ENCODE measurements at regions not wholly inside any gene's neighbourhood (a gene's known extent, or its start where the extent isn't known, plus 50 kb on each side); places are given as distances from the start of the nearest gene placed in this dataset.

GRCh38 chr17:73694491-73694890, 50.2 kb upstream of the SDK2 start:
- H3K9ac ChIP-seq (ENCODE audit: low read length in 5 of 5) = no peak overlapping the region

GRCh38 chr17:73695035-73695738, 50.9 kb upstream of the SDK2 start:
- Histone ChIP-seq H3K9me3 (ENCODE audit: control insufficient read depth in 5 of 5, low read length in 5 of 5) (no peaks in the 10 kb centered on the region), H3K36me3 (ENCODE audit: control insufficient read depth in 5 of 5, insufficient read depth in 5 of 5, low read length in 5 of 5) (no peaks in the 10 kb centered on the region), H3K27me3 (ENCODE audit: control insufficient read depth in 5 of 5, insufficient read depth in 4 of 5, low read length in 5 of 5) (peaks cover 2 to 13% (median 7%) of the 10 kb centered on the region in 5 donors), H3K9ac (ENCODE audit: low read length in 5 of 5) (no peak overlapping the region), H3K4me3 (ENCODE audit: low read depth in 1 of 5, low read length in 5 of 5) (no peak overlapping the region), H3K4me1 (ENCODE audit: control insufficient read depth in 5 of 5, insufficient read depth in 5 of 5, low read length in 5 of 5) (no peaks in the 10 kb centered on the region), H3K27ac (ENCODE audit: low read depth, low read length) (no peak overlapping the region)

More at GRCh38 chr17:73694491-73694890, 50.2 kb upstream of the SDK2 start:
- Histone ChIP-seq H3K9me3 (ENCODE audit: control insufficient read depth in 5 of 5, low read length in 5 of 5) (no peaks in the 10 kb centered on the region), H3K4me1 (ENCODE audit: control insufficient read depth in 5 of 5, insufficient read depth in 5 of 5, low read length in 5 of 5) (no peaks in the 10 kb centered on the region), H3K27ac (ENCODE audit: low read depth, low read length) (no peak overlapping the region), H3K4me3 (ENCODE audit: low read depth in 1 of 5, low read length in 5 of 5) (no peak overlapping the region), H3K27me3 (ENCODE audit: control insufficient read depth in 5 of 5, insufficient read depth in 4 of 5, low read length in 5 of 5) (peaks cover 2 to 19% (median 9%) of the 10 kb centered on the region in 5 donors), H3K36me3 (ENCODE audit: control insufficient read depth in 5 of 5, insufficient read depth in 5 of 5, low read length in 5 of 5) (no peaks in the 10 kb centered on the region)

GRCh38 chr17:73696251-73696650, 52.0 kb upstream of the SDK2 start:
- Histone ChIP-seq H3K4me3 (ENCODE audit: low read depth in 1 of 5, low read length in 5 of 5) (no peak overlapping the region), H3K4me1 (ENCODE audit: control insufficient read depth in 5 of 5, insufficient read depth in 5 of 5, low read length in 5 of 5) (no peaks in the 10 kb centered on the region), H3K36me3 (ENCODE audit: control insufficient read depth in 5 of 5, insufficient read depth in 5 of 5, low read length in 5 of 5) (no peaks in the 10 kb centered on the region), H3K27ac (ENCODE audit: low read depth, low read length) (no peak overlapping the region), H3K9ac (ENCODE audit: low read length in 5 of 5) (no peak overlapping the region), H3K27me3 (ENCODE audit: control insufficient read depth in 5 of 5, insufficient read depth in 4 of 5, low read length in 5 of 5) (peaks cover 0 to 12% (median 6%) of the 10 kb centered on the region in 5 donors), H3K9me3 (ENCODE audit: control insufficient read depth in 5 of 5, low read length in 5 of 5) (no peaks in the 10 kb centered on the region)

DNA sequence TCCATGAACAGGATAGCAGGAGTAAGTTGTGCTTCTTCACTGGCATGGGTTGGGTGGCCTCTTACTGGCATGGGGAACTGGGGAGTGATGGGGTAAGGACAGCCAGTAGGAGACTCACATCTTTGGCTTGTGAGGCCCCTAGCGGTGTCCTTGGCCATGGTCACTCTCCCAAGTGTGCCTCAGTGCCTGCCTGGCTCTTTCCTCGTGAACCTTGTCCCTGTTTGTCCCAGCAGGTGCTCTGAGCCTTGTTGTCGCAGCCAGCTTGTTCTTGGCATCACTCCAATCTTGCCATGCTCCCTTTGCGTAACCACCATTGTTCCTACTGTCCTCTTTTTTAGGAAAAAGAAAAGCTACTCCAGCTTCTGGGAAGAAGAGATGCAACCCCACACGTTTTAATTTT, 53.6 kb upstream of the SDK2 start:
- no peaks in the 10 kb centered on the region for H3K4me1 ChIP-seq (ENCODE audit: control insufficient read depth in 5 of 5, insufficient read depth in 5 of 5, low read length in 5 of 5)
- H3K27ac ChIP-seq (ENCODE audit: low read depth, low read length) = no peak overlapping the region
- no peaks in the 10 kb centered on the region for H3K36me3 ChIP-seq (ENCODE audit: control insufficient read depth in 5 of 5, insufficient read depth in 5 of 5, low read length in 5 of 5)
- peaks cover 1 to 10% (median 6%) of the 10 kb centered on the region in 5 donors for H3K27me3 ChIP-seq (ENCODE audit: control insufficient read depth in 5 of 5, insufficient read depth in 4 of 5, low read length in 5 of 5)
- no peaks in the 10 kb centered on the region for H3K9me3 ChIP-seq (ENCODE audit: control insufficient read depth in 5 of 5, low read length in 5 of 5)
- H3K4me3 ChIP-seq (ENCODE audit: low read depth in 1 of 5, low read length in 5 of 5) = no peak overlapping the region
- H3K9ac ChIP-seq (ENCODE audit: low read length in 5 of 5) = no peak overlapping the region

DNA sequence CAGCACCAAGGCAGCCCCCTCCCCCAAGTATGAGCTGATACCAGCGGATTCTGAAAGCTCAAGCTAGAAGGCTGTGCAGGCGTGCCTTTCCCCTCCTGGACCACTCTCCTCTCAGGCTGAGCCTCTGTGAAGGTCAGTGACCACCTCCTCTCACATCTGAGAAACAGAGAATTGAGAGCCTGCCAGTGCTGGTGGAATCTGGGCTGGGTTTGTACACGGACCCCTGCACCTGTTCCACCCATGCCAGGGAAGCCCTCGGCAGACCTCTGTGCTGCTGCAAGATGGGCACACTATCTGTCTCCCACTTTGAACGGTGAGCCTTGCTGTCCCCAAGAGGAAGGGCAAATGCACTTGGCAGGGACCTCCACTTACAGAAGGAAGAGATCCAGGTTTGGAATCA, 54.7 kb upstream of the SDK2 start:
- Histone ChIP-seq H3K9ac (ENCODE audit: low read length in 5 of 5) (no peak overlapping the region), H3K36me3 (ENCODE audit: control insufficient read depth in 5 of 5, insufficient read depth in 5 of 5, low read length in 5 of 5) (no peaks in the 10 kb centered on the region), H3K27ac (ENCODE audit: low read depth, low read length) (no peak overlapping the region), H3K9me3 (ENCODE audit: control insufficient read depth in 5 of 5, low read length in 5 of 5) (no peaks in the 10 kb centered on the region), H3K4me3 (ENCODE audit: low read depth in 1 of 5, low read length in 5 of 5) (no peak overlapping the region), H3K27me3 (ENCODE audit: control insufficient read depth in 5 of 5, insufficient read depth in 4 of 5, low read length in 5 of 5) (peaks cover 6 to 12% (median 10%) of the 10 kb centered on the region in 5 donors), H3K4me1 (ENCODE audit: control insufficient read depth in 5 of 5, insufficient read depth in 5 of 5, low read length in 5 of 5) (no peaks in the 10 kb centered on the region)

DNA sequence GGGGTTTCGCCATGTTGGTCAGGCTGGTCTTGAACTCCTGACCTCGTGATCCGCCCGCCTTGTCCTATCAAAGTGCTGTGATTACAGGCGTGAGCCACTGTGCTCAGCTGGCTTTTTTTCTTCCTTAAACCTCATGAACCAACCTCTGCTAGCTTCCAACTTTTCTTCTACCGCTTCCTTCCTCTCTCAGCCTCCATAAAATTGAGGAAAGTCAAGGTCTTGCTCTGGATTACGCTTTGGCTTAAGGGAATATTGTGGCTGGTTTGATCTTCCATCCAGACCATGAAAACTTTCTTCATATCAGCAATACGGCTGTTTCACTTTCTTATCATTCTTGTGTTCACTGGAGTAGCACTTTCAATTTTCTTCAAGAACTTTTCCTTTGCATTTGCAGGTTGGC, 57.5 kb upstream of the SDK2 start:
- H3K9me3 ChIP-seq (ENCODE audit: control insufficient read depth in 5 of 5, low read length in 5 of 5) = peaks cover 0 to under 1% (median 0%) of the 10 kb centered on the region in 5 donors

GRCh38 chr17:73703192-73703591, 58.9 kb upstream of the SDK2 start:
- H3K4me1 ChIP-seq (ENCODE audit: control insufficient read depth in 5 of 5, insufficient read depth in 5 of 5, low read length in 5 of 5) = no peaks in the 10 kb centered on the region
- H3K36me3 ChIP-seq (ENCODE audit: control insufficient read depth in 5 of 5, insufficient read depth in 5 of 5, low read length in 5 of 5) = no peaks in the 10 kb centered on the region
- H3K4me3 ChIP-seq (ENCODE audit: low read depth in 1 of 5, low read length in 5 of 5) = no peak overlapping the region
- no peak overlapping the region for H3K27ac ChIP-seq (ENCODE audit: low read depth, low read length)
- peaks cover 0 to 12% (median 9%) of the 10 kb centered on the region in 5 donors for H3K9me3 ChIP-seq (ENCODE audit: control insufficient read depth in 5 of 5, low read length in 5 of 5)
- H3K27me3 ChIP-seq (ENCODE audit: control insufficient read depth in 5 of 5, insufficient read depth in 4 of 5, low read length in 5 of 5) = peaks cover 9 to 22% (median 13%) of the 10 kb centered on the region in 5 donors
- H3K9ac ChIP-seq (ENCODE audit: low read length in 5 of 5) = no peak overlapping the region

More for the DNA sequence above, 57.5 kb upstream of the SDK2 start:
- Histone ChIP-seq H3K27ac (ENCODE audit: low read depth, low read length) (no peak overlapping the region), H3K4me1 (ENCODE audit: control insufficient read depth in 5 of 5, insufficient read depth in 5 of 5, low read length in 5 of 5) (no peaks in the 10 kb centered on the region), H3K9ac (ENCODE audit: low read length in 5 of 5) (no peak overlapping the region), H3K27me3 (ENCODE audit: control insufficient read depth in 5 of 5, insufficient read depth in 4 of 5, low read length in 5 of 5) (peaks cover 8 to 20% (median 13%) of the 10 kb centered on the region in 5 donors), H3K4me3 (ENCODE audit: low read depth in 1 of 5, low read length in 5 of 5) (no peak overlapping the region), H3K36me3 (ENCODE audit: control insufficient read depth in 5 of 5, insufficient read depth in 5 of 5, low read length in 5 of 5) (no peaks in the 10 kb centered on the region)

DNA sequence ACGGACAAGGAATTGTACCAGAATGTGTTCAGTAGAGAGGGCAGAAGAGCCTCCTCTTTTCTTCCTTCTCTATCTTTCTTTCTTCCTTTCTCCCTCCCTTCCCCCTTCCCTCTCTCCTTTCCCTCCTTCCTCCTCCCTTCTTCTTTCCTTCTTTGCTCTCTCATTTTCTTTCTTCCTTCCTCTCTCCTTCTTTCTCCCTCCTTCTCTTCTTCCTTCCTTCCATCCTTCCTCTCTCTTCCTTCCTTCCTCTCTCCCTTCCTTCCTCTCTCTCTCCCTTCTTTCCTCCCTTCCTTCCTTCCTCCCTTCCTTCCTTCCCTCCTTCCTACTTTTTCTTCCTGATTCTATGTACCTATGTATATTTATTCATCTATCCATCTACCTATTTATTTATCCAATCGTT, 59.7 kb upstream of the SDK2 start:
- no peaks in the 10 kb centered on the region for H3K36me3 ChIP-seq (ENCODE audit: control insufficient read depth in 5 of 5, insufficient read depth in 5 of 5, low read length in 5 of 5)
- H3K4me1 ChIP-seq (ENCODE audit: control insufficient read depth in 5 of 5, insufficient read depth in 5 of 5, low read length in 5 of 5) = no peaks in the 10 kb centered on the region
- no peak overlapping the region for H3K27ac ChIP-seq (ENCODE audit: low read depth, low read length)
- H3K9me3 ChIP-seq (ENCODE audit: control insufficient read depth in 5 of 5, low read length in 5 of 5) = peaks cover 0 to 12% (median 9%) of the 10 kb centered on the region in 5 donors
- H3K9ac ChIP-seq (ENCODE audit: low read length in 5 of 5) = no peak overlapping the region
- peaks cover 6 to 26% (median 15%) of the 10 kb centered on the region in 5 donors for H3K27me3 ChIP-seq (ENCODE audit: control insufficient read depth in 5 of 5, insufficient read depth in 4 of 5, low read length in 5 of 5)
- no peak overlapping the region for H3K4me3 ChIP-seq (ENCODE audit: low read depth in 1 of 5, low read length in 5 of 5)

- H3K9ac ChIP-seq (ENCODE audit: low read length in 5 of 5) = no peak overlapping the region
- peaks cover 0 to 12% (median 9%) of the 10 kb centered on the region in 5 donors for H3K9me3 ChIP-seq (ENCODE audit: control insufficient read depth in 5 of 5, low read length in 5 of 5)
- H3K4me1 ChIP-seq (ENCODE audit: control insufficient read depth in 5 of 5, insufficient read depth in 5 of 5, low read length in 5 of 5) = no peaks in the 10 kb centered on the region
- H3K4me3 ChIP-seq (ENCODE audit: low read depth in 1 of 5, low read length in 5 of 5) = no peak overlapping the region
- H3K27me3 ChIP-seq (ENCODE audit: control insufficient read depth in 5 of 5, insufficient read depth in 4 of 5, low read length in 5 of 5) = peaks cover 6 to 34% (median 15%) of the 10 kb centered on the region in 5 donors
- H3K27ac ChIP-seq (ENCODE audit: low read depth, low read length) = no peak overlapping the region
- no peaks in the 10 kb centered on the region for H3K36me3 ChIP-seq (ENCODE audit: control insufficient read depth in 5 of 5, insufficient read depth in 5 of 5, low read length in 5 of 5)
Observed at GRCh38 chr17:73705594-73705993, 61.3 kb upstream of the SDK2 start.

GRCh38 chr17:73706428-73706827, 62.2 kb upstream of the SDK2 start:
- Histone ChIP-seq H3K4me1 (ENCODE audit: control insufficient read depth in 5 of 5, insufficient read depth in 5 of 5, low read length in 5 of 5) (no peaks in the 10 kb centered on the region), H3K9me3 (ENCODE audit: control insufficient read depth in 5 of 5, low read length in 5 of 5) (peaks cover 0 to 12% (median 9%) of the 10 kb centered on the region in 5 donors), H3K27ac (ENCODE audit: low read depth, low read length) (no peak overlapping the region), H3K36me3 (ENCODE audit: control insufficient read depth in 5 of 5, insufficient read depth in 5 of 5, low read length in 5 of 5) (no peaks in the 10 kb centered on the region), H3K4me3 (ENCODE audit: low read depth in 1 of 5, low read length in 5 of 5) (no peak overlapping the region), H3K9ac (ENCODE audit: low read length in 5 of 5) (no peak overlapping the region), H3K27me3 (ENCODE audit: control insufficient read depth in 5 of 5, insufficient read depth in 4 of 5, low read length in 5 of 5) (peaks cover 6 to 35% (median 19%) of the 10 kb centered on the region in 5 donors)

Data from subcutaneous abdominal adipose tissue (tissue), 5 donors.